ENCODE measurements at regions not wholly inside any gene's neighbourhood (a gene's known extent, or its start where the extent isn't known, plus 50 kb on each side); places are given as distances from the start of the nearest gene placed in this dataset.

GRCh38 chr3:67774676-67775075 lies 120.3 kb upstream of the SUCLG2 start:
- Histone ChIP-seq H3K9me3 (ENCODE audit: low read depth) (no peaks in the 10 kb centered on the region), H3K4me1 (ENCODE audit: low read depth) (peaks cover 5% of the 10 kb centered on the region), H3K27me3 (no peaks in the 10 kb centered on the region), H3K27ac (no peak overlapping the region), H3K36me3 (no peaks in the 10 kb centered on the region), H3K4me3 (no peak overlapping the region)
- no peak for TF ChIP-seq CTCF (IDR thresholded peaks at IDR 0.05; ENCODE audit: low read depth, low read length)
- no peak for DNase-seq (ENCODE audit: low read depth in 1 of 2, low spot score in 1 of 2)

GRCh38 chr3:67765575-67765974 lies 111.2 kb upstream of the SUCLG2 start:
- DNase-seq (ENCODE audit: low read depth in 1 of 2, low spot score in 1 of 2): no peak
- no peaks in the 10 kb centered on the region for H3K27me3 ChIP-seq
- H3K27ac ChIP-seq: no peak overlapping the region
- TF ChIP-seq CTCF (IDR thresholded peaks at IDR 0.05; ENCODE audit: low read depth, low read length): no peak
- H3K36me3 ChIP-seq: no peaks in the 10 kb centered on the region
- H3K9me3 ChIP-seq (ENCODE audit: low read depth): no peaks in the 10 kb centered on the region
- H3K4me1 ChIP-seq (ENCODE audit: low read depth): no peaks in the 10 kb centered on the region
- no peak overlapping the region for H3K4me3 ChIP-seq

GRCh38 chr3:67745296-67745695 lies 90.9 kb upstream of the SUCLG2 start:
- H3K4me1 ChIP-seq (ENCODE audit: low read depth): no peaks in the 10 kb centered on the region
- H3K36me3 ChIP-seq: no peaks in the 10 kb centered on the region
- H3K4me3 ChIP-seq: no peak overlapping the region
- no peak overlapping the region for H3K27ac ChIP-seq
- H3K27me3 ChIP-seq: no peaks in the 10 kb centered on the region
- DNase-seq (ENCODE audit: low read depth in 1 of 2, low spot score in 1 of 2): no peak
- no peak for TF ChIP-seq CTCF (IDR thresholded peaks at IDR 0.05; ENCODE audit: low read depth, low read length)
- H3K9me3 ChIP-seq (ENCODE audit: low read depth): no peaks in the 10 kb centered on the region

- no peak for DNase-seq (ENCODE audit: low read depth in 1 of 2, low spot score in 1 of 2)
- Histone ChIP-seq H3K36me3 (no peaks in the 10 kb centered on the region), H3K27ac (no peak overlapping the region), H3K27me3 (no peaks in the 10 kb centered on the region), H3K4me1 (ENCODE audit: low read depth) (no peaks in the 10 kb centered on the region), H3K9me3 (ENCODE audit: low read depth) (no peaks in the 10 kb centered on the region), H3K4me3 (no peak overlapping the region)
- no peak for TF ChIP-seq CTCF (IDR thresholded peaks at IDR 0.05; ENCODE audit: low read depth, low read length)
These were observed 90.3 kb upstream of the SUCLG2 start for GRCh38 chr3:67744699-67745098.

GRCh38 chr3:67739851-67740250 lies 85.4 kb upstream of the SUCLG2 start:
- no peaks in the 10 kb centered on the region for H3K4me1 ChIP-seq (ENCODE audit: low read depth)
- H3K27ac ChIP-seq: no peak overlapping the region
- no peak for TF ChIP-seq CTCF (IDR thresholded peaks at IDR 0.05; ENCODE audit: low read depth, low read length)
- H3K36me3 ChIP-seq: no peaks in the 10 kb centered on the region
- H3K4me3 ChIP-seq: no peak overlapping the region
- no peaks in the 10 kb centered on the region for H3K9me3 ChIP-seq (ENCODE audit: low read depth)
- no peaks in the 10 kb centered on the region for H3K27me3 ChIP-seq
- no peak for DNase-seq (ENCODE audit: low read depth in 1 of 2, low spot score in 1 of 2)
